ENCODE measurements at regions not wholly inside any gene's neighbourhood (a gene's known extent, or its start where the extent isn't known, plus 50 kb on each side); places are given as distances from the start of the nearest gene placed in this dataset.

GRCh38 chr6:159334068-159334467 lies 164.9 kb downstream of the FNDC1 start (continued):
- TF ChIP-seq ZNF318 (IDR thresholded peaks at IDR 0.05; ENCODE audit: borderline replicate concordance in 1 of 2, low read depth in 1 of 2) (no peak), KAT8 (IDR thresholded peaks at IDR 0.05; ENCODE audit: low read depth) (no peak), ZNF263 (CRISPR knock-in tag; IDR thresholded peaks at IDR 0.05; ENCODE audit: borderline replicate concordance) (no peak), ZNF280B (CRISPR knock-in tag; IDR thresholded peaks at IDR 0.05) (no peak), MEIS2 (IDR thresholded peaks at IDR 0.05; ENCODE audit: partially characterized antibody) (no peak), CCNT2 (IDR thresholded peaks at IDR 0.05; ENCODE audit: borderline replicate concordance, extremely low read depth, insufficient read length, low read depth, low read length) (no peak)

Data from K562 (cell line).